ENCODE measurements at regions not wholly inside any gene's neighbourhood (a gene's known extent, or its start where the extent isn't known, plus 50 kb on each side); places are given as distances from the start of the nearest gene placed in this dataset.

DNA sequence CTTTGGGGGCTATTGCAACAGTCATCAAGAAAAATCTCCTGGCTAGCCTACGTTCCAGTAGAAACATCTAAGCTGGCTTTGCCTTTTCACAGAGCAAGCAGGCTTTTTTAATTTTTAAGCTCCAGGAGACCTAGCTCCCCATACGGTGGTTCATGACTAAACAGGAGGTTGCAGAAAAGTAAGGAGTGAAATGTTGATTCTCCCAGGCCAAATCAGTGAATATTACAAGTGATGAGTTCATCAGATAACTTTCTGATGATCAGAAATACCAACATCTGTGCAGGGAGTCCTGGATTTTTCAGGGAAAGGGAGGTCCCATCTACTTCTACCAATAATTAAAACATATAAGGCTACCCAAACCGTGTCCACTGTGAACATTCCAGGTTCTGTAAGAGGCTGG lies 477.3 kb upstream of the CELF2 start:
- H3K9me3 ChIP-seq (ENCODE audit: low read depth), result no peaks in the 10 kb centered on the region
- no peak for DNase-seq (ENCODE audit: low spot score)
- H3K27ac ChIP-seq, result no peak overlapping the region
- no peaks in the 10 kb centered on the region for H3K36me3 ChIP-seq (replicated peaks; ENCODE audit: insufficient read depth, low read depth)
- H4K20me1 ChIP-seq (ENCODE audit: insufficient read depth, poor library complexity, severe bottlenecking), result no peaks in the 10 kb centered on the region
- 74% methylated on average over 3 of the region's 3 CpGs for WGBS (ENCODE audit: low lambda C conversion rate, missing lambda C conversion rate)
- no peaks in the 10 kb centered on the region for H3K27me3 ChIP-seq
- H3K4me1 ChIP-seq (ENCODE audit: insufficient read depth), result no peaks in the 10 kb centered on the region
- H3K9me2 ChIP-seq (replicated peaks; ENCODE audit: insufficient read depth), result no peaks in the 10 kb centered on the region
- H2AFZ ChIP-seq, result no peak overlapping the region
- TF ChIP-seq EZH2 (IDR thresholded peaks at IDR 0.05; ENCODE audit: borderline replicate concordance) (no peak), EZH2phosphoT487 (IDR thresholded peaks at IDR 0.05; ENCODE audit: low read depth, severe bottlenecking, unreplicated experiment) (no peak)
- TF ChIP-seq, protein P1, sequence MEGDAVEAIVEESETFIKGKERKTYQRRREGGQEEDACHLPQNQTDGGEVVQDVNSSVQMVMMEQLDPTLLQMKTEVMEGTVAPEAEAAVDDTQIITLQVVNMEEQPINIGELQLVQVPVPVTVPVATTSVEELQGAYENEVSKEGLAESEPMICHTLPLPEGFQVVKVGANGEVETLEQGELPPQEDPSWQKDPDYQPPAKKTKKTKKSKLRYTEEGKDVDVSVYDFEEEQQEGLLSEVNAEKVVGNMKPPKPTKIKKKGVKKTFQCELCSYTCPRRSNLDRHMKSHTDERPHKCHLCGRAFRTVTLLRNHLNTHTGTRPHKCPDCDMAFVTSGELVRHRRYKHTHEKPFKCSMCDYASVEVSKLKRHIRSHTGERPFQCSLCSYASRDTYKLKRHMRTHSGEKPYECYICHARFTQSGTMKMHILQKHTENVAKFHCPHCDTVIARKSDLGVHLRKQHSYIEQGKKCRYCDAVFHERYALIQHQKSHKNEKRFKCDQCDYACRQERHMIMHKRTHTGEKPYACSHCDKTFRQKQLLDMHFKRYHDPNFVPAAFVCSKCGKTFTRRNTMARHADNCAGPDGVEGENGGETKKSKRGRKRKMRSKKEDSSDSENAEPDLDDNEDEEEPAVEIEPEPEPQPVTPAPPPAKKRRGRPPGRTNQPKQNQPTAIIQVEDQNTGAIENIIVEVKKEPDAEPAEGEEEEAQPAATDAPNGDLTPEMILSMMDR (IDR thresholded peaks at IDR 0.05; ENCODE audit: poor library complexity), result no peak
- no peak overlapping the region for H3K4me3 ChIP-seq
- H3K4me2 ChIP-seq, result no peak overlapping the region
- no peaks in the 10 kb centered on the region for H3K79me2 ChIP-seq

DNA sequence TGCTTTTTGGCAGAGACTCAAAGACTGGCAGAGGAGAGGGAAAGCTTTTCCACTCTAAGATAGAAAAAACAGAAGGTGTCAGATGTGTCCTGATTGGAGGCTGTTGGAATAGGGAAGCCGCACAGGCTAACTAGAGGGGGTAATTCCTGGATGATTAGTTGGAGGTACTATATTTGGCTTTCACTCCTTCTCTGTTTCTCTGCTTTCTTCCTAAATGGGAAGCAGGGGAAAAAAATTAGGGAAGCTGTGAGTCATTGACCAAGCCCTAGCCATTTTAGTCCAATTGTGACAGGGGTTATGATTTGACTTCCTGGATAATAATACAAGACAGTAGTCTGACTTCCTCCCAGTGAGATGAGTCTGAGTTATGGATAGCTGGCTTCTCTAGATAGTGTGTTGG lies 475.2 kb upstream of the CELF2 start:
- no peaks in the 10 kb centered on the region for H4K20me1 ChIP-seq (ENCODE audit: insufficient read depth, poor library complexity, severe bottlenecking)
- no peaks in the 10 kb centered on the region for H3K4me1 ChIP-seq (ENCODE audit: insufficient read depth)
- H2AFZ ChIP-seq, result no peak overlapping the region
- H3K4me3 ChIP-seq, result no peak overlapping the region
- no peaks in the 10 kb centered on the region for H3K36me3 ChIP-seq (replicated peaks; ENCODE audit: insufficient read depth, low read depth)
- 85% methylated on average over 1 of the region's 1 CpG for WGBS (ENCODE audit: low lambda C conversion rate, missing lambda C conversion rate)
- TF ChIP-seq, protein P1 (IDR thresholded peaks at IDR 0.05; ENCODE audit: poor library complexity), result no peak
- no peak overlapping the region for H3K27ac ChIP-seq
- H3K27me3 ChIP-seq, result no peaks in the 10 kb centered on the region
- H3K9me3 ChIP-seq (ENCODE audit: low read depth), result no peaks in the 10 kb centered on the region
- H3K9me2 ChIP-seq (replicated peaks; ENCODE audit: insufficient read depth), result no peaks in the 10 kb centered on the region
- H3K4me2 ChIP-seq, result no peak overlapping the region
- DNase-seq (ENCODE audit: low spot score), result no peak
- no peaks in the 10 kb centered on the region for H3K79me2 ChIP-seq

DNA sequence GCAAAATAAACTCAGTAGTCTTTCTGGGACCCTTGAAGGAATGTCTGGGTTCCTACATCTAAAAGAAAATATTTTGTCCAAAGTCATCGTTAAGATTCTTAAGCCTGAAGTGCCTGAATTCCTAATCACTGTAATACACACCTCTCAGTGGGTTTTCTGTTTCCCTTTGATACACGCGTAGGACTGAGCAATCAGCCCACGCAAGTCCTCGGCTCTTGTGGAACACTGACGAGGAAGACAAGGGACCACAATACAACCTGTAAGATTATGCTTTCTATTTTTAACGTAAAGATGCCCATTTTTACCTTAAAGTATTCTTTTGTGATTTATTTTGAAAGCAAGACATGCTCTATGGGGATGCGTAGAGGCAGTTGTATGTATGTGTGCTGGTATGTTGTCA lies 472.8 kb upstream of the CELF2 start:
- TF ChIP-seq EZH2phosphoT487 (IDR thresholded peaks at IDR 0.05; ENCODE audit: low read depth, severe bottlenecking, unreplicated experiment) (no peak), EZH2 (IDR thresholded peaks at IDR 0.05; ENCODE audit: borderline replicate concordance) (no peak)
- TF ChIP-seq, protein P1 (IDR thresholded peaks at IDR 0.05; ENCODE audit: poor library complexity), result no peak
- WGBS (ENCODE audit: low lambda C conversion rate, missing lambda C conversion rate), result 92% methylated on average over 8 of the region's 8 CpGs
- Histone ChIP-seq H3K27ac (no peak overlapping the region), H3K4me2 (no peak overlapping the region), H3K27me3 (no peaks in the 10 kb centered on the region), H3K79me2 (no peaks in the 10 kb centered on the region), H3K9me2 (replicated peaks; ENCODE audit: insufficient read depth) (no peaks in the 10 kb centered on the region), H3K36me3 (replicated peaks; ENCODE audit: insufficient read depth, low read depth) (no peaks in the 10 kb centered on the region), H2AFZ (no peak overlapping the region), H3K9me3 (ENCODE audit: low read depth) (no peaks in the 10 kb centered on the region), H4K20me1 (ENCODE audit: insufficient read depth, poor library complexity, severe bottlenecking) (no peaks in the 10 kb centered on the region), H3K4me1 (ENCODE audit: insufficient read depth) (no peaks in the 10 kb centered on the region), H3K4me3 (no peak overlapping the region)
- no peak for DNase-seq (ENCODE audit: low spot score)

DNA sequence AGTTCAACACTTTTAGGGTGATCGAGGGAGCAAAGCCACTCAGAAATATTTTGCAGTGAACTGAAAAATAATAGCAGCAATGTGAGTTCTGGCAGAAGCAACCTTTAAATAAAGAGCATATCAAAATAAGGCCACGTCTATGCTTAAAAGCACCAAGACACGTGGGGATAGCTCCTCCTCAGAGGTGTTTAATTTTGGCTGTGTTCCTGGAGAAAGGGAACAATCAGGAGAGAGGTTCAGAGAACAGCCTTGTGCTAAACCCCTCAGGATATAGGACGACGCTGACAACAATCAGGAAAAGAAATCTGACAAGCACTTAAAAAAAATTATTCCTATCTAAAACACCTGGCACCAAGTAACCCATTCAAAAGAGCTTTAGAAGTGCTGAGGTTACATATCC lies 471.9 kb upstream of the CELF2 start:
- H2AFZ ChIP-seq, result no peak overlapping the region
- no peak for TF ChIP-seq EZH2 (IDR thresholded peaks at IDR 0.05; ENCODE audit: borderline replicate concordance)
- TF ChIP-seq, protein P1 (IDR thresholded peaks at IDR 0.05; ENCODE audit: poor library complexity), result no peak
- no peak for TF ChIP-seq EZH2phosphoT487 (IDR thresholded peaks at IDR 0.05; ENCODE audit: low read depth, severe bottlenecking, unreplicated experiment)
- H3K4me3 ChIP-seq, result no peak overlapping the region
- H4K20me1 ChIP-seq (ENCODE audit: insufficient read depth, poor library complexity, severe bottlenecking), result no peaks in the 10 kb centered on the region
- no peaks in the 10 kb centered on the region for H3K27me3 ChIP-seq
- no peak overlapping the region for H3K27ac ChIP-seq
- 55% methylated on average over 5 of the region's 5 CpGs for WGBS (ENCODE audit: low lambda C conversion rate, missing lambda C conversion rate)
- DNase-seq (ENCODE audit: low spot score), result no peak
- H3K9me2 ChIP-seq (replicated peaks; ENCODE audit: insufficient read depth), result no peaks in the 10 kb centered on the region
- H3K9me3 ChIP-seq (ENCODE audit: low read depth), result no peaks in the 10 kb centered on the region
- no peaks in the 10 kb centered on the region for H3K79me2 ChIP-seq
- no peak overlapping the region for H3K4me2 ChIP-seq
- H3K4me1 ChIP-seq (ENCODE audit: insufficient read depth), result no peaks in the 10 kb centered on the region
- H3K36me3 ChIP-seq (replicated peaks; ENCODE audit: insufficient read depth, low read depth), result no peaks in the 10 kb centered on the region
